ENCODE measurements at regions not wholly inside any gene's neighbourhood (a gene's known extent, or its start where the extent isn't known, plus 50 kb on each side); places are given as distances from the start of the nearest gene placed in this dataset.

DNA sequence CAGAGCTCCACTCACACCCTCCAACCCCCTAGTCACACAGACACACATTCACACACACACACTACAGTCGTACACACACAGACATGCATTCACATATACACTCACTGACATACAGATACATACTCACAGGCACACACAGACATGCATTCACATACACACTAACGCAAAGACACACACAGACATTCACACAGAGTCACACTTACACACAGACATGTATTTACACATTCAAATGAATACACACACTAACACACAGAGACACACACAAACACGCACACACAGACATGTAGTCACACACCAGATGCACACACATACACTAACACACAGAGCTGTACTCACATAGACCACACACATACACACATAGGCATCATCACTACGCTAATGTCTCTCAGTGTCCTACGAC is 58.0 kb upstream of the MYL10 start:
- H3K4me1 ChIP-seq (ENCODE audit: control insufficient read depth, low read depth, low read length): no peaks in the 10 kb centered on the region
- no peak overlapping the region for H2BK5ac ChIP-seq (ENCODE audit: low read length)
- no peak for DNase-seq
- H2BK120ac ChIP-seq (ENCODE audit: low read depth, low read length): no peak overlapping the region
- H4K8ac ChIP-seq (ENCODE audit: low read depth, low read length): no peak overlapping the region
- H3K36me3 ChIP-seq (ENCODE audit: control insufficient read depth, insufficient read depth, low read length): no peaks in the 10 kb centered on the region
- no peak overlapping the region for H3K4me3 ChIP-seq (ENCODE audit: low read length)
- no peak overlapping the region for H3K4ac ChIP-seq (ENCODE audit: low read depth, low read length)
- no peak overlapping the region for H2BK15ac ChIP-seq (replicated peaks; ENCODE audit: low read depth)
- H3K79me2 ChIP-seq (ENCODE audit: control insufficient read depth, insufficient read depth, low read length): no peaks in the 10 kb centered on the region
- no peak overlapping the region for H3K56ac ChIP-seq (ENCODE audit: low read length)
- no CpG with 5 or more reads among the region's 5 CpGs for WGBS (ENCODE audit: extremely low coverage, insufficient coverage, low lambda C conversion rate)
- H2AK5ac ChIP-seq (ENCODE audit: low read length): no peak overlapping the region
- H3K4me2 ChIP-seq (ENCODE audit: low read length): no peak overlapping the region
- no peak overlapping the region for H3K27ac ChIP-seq (ENCODE audit: low read depth, low read length)
- H3K9ac ChIP-seq (ENCODE audit: low read length): no peak overlapping the region
- no peak overlapping the region for H3K18ac ChIP-seq (ENCODE audit: low read length)
- no peak overlapping the region for H3K23ac ChIP-seq (ENCODE audit: low read length)
- no peaks in the 10 kb centered on the region for H3K27me3 ChIP-seq (ENCODE audit: insufficient read depth, low read length, poor library complexity)
- H3K79me1 ChIP-seq (ENCODE audit: low read length): no peaks in the 10 kb centered on the region
- H4K5ac ChIP-seq (ENCODE audit: low read length): no peak overlapping the region

DNA sequence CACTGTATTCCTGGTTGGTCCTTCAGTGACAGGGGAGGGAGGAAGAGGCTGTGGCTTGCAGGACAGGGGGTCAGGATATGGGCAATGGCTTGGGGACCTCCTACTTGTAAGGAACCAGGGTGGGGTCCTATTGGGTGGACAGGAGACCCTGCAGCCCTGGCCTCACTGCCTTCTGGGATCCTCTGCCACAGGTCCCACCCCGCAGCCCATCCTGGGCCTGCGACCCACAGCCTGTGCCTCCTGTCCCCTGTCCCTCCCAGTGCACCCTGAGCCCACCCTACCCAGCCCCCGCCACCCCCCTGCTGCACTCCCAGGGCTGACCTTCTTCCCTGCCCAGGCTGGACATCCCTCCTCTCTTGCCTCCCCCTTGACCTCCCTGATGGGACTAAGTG is 58.7 kb upstream of the MYL10 start:
- no peak for DNase-seq
- no peak overlapping the region for H2AK5ac ChIP-seq (ENCODE audit: low read length)
- peak overlapping the region; percentile 83 for H3K56ac ChIP-seq (ENCODE audit: low read length)
- H4K5ac ChIP-seq (ENCODE audit: low read length): no peak overlapping the region
- H3K9ac ChIP-seq (ENCODE audit: low read length): no peak overlapping the region
- no peaks in the 10 kb centered on the region for H3K79me1 ChIP-seq (ENCODE audit: low read length)
- no peak overlapping the region for H3K18ac ChIP-seq (ENCODE audit: low read length)
- no peak overlapping the region for H3K27ac ChIP-seq (ENCODE audit: low read depth, low read length)
- no peaks in the 10 kb centered on the region for H3K79me2 ChIP-seq (ENCODE audit: control insufficient read depth, insufficient read depth, low read length)
- H3K4me3 ChIP-seq (ENCODE audit: low read length): no peak overlapping the region
- no peaks in the 10 kb centered on the region for H3K36me3 ChIP-seq (ENCODE audit: control insufficient read depth, insufficient read depth, low read length)
- H2BK120ac ChIP-seq (ENCODE audit: low read depth, low read length): no peak overlapping the region
- H3K4me2 ChIP-seq (ENCODE audit: low read length): no peak overlapping the region
- no peak overlapping the region for H2BK15ac ChIP-seq (replicated peaks; ENCODE audit: low read depth)
- no peak overlapping the region for H3K23ac ChIP-seq (ENCODE audit: low read length)
- H4K8ac ChIP-seq (ENCODE audit: low read depth, low read length): no peak overlapping the region
- WGBS (ENCODE audit: extremely low coverage, insufficient coverage, low lambda C conversion rate): no CpG with 5 or more reads among the region's 3 CpGs
- no peak overlapping the region for H3K4ac ChIP-seq (ENCODE audit: low read depth, low read length)
- no peak overlapping the region for H2BK5ac ChIP-seq (ENCODE audit: low read length)
- H3K27me3 ChIP-seq (ENCODE audit: insufficient read depth, low read length, poor library complexity): no peaks in the 10 kb centered on the region
- H3K4me1 ChIP-seq (ENCODE audit: control insufficient read depth, low read depth, low read length): no peaks in the 10 kb centered on the region

DNA sequence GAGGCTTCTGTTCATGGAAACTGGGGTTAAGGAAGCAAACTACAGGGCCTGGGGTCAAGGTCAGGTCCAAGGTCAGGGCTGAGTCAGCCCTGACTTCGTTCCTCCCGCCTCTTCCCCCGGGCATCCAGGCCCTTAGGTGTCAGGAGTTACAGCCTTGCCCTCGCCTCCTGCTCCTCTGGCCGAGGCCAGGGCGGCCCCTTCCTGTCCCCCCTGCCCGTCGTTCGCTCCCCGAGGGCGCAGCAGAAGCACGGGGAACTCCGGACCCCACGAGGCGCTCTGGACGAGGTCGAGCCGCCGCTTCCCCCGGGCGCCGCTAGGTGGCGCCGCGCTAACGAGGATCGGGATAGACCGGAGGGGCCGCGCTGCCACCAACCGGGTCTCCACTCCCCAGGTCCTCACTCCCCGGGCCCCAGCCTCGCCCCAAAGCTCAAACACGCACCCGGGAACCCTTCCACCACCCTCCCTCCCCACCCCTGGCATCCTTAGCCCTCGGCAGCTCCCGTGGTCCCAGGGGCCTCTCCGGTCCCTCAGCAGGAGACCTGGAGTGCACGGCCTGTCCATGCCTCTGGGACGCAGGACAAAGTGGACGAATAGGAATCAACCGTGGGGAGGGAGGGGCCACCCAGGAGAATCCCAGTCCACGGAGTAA is 59.2 kb upstream of the MYL10 start:
- peak overlapping the region; percentile 83 for H3K56ac ChIP-seq (ENCODE audit: low read length)
- peak overlapping the region; percentile 33 for H3K4me2 ChIP-seq (ENCODE audit: low read length)
- no peak overlapping the region for H3K27ac ChIP-seq (ENCODE audit: low read depth, low read length)
- no peak overlapping the region for H3K4me3 ChIP-seq (ENCODE audit: low read length)
- no peak overlapping the region for H3K18ac ChIP-seq (ENCODE audit: low read length)
- no peak overlapping the region for H2BK120ac ChIP-seq (ENCODE audit: low read depth, low read length)
- H2AK5ac ChIP-seq (ENCODE audit: low read length): no peak overlapping the region
- H4K8ac ChIP-seq (ENCODE audit: low read depth, low read length): no peak overlapping the region
- H2BK5ac ChIP-seq (ENCODE audit: low read length): no peak overlapping the region
- H3K27me3 ChIP-seq (ENCODE audit: insufficient read depth, low read length, poor library complexity): no peaks in the 10 kb centered on the region
- no CpG with 5 or more reads among the region's 43 CpGs for whole genome bisulfite sequencing (ENCODE audit: extremely low coverage, insufficient coverage, low lambda C conversion rate)
- H3K9ac ChIP-seq (ENCODE audit: low read length): peak overlapping the region; percentile 56
- H3K23ac ChIP-seq (ENCODE audit: low read length): no peak overlapping the region
- H3K4me1 ChIP-seq (ENCODE audit: control insufficient read depth, low read depth, low read length): no peaks in the 10 kb centered on the region
- H3K79me1 ChIP-seq (ENCODE audit: low read length): no peaks in the 10 kb centered on the region
- H3K36me3 ChIP-seq (ENCODE audit: control insufficient read depth, insufficient read depth, low read length): no peaks in the 10 kb centered on the region
- H3K79me2 ChIP-seq (ENCODE audit: control insufficient read depth, insufficient read depth, low read length): no peaks in the 10 kb centered on the region
- H4K5ac ChIP-seq (ENCODE audit: low read length): no peak overlapping the region
- no peak overlapping the region for H3K4ac ChIP-seq (ENCODE audit: low read depth, low read length)
- peak; percentile 63 for DNase-seq
- H2BK15ac ChIP-seq (replicated peaks; ENCODE audit: low read depth): no peak overlapping the region

DNA sequence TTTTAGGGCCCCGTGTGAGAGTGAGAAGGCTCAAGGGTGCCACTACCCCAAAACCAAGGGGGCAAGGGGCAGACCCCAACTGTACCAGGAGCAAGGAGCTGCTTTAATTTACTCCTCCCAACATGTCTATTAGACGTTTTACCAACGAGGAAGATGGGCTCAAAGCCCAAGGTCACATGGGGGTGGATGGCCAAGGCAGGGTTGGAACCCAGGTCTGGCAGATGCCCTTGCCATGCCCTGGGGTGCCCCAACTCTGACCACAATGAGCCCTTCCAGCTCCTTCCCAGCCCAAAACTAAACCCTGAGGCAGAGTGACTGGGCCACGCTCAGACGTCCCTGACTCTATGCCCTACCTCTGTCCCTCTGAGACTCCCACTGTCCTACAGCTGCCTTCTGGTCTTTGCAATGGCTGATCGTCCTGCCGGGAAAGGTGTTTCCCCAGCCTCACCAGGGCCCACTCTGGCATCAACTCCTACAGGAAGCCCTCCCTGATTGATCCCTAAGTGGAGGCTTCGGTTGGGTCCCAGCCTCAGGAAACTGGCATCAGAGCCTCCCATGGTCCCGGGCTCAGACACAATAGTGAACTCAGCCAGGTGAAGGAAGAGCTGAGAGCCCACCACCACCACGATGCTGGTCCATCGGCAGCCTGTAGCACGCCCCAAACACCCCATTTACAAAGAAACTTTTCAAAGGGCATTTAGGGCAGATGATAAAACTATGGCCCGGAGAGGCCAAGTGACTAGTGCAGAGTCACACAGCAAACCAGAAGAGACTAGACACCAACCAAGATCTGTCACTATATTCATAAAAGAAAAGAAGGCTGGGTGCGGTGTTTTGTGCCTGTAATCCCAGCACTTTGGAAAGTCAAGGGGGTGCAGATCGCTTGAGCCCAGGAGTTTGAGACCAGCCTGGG is 60.2 kb upstream of the MYL10 start:
- Histone ChIP-seq H4K8ac (ENCODE audit: low read depth, low read length) (no peak overlapping the region), H2BK5ac (ENCODE audit: low read length) (no peak overlapping the region), H3K56ac (ENCODE audit: low read length) (no peak overlapping the region), H3K27me3 (ENCODE audit: insufficient read depth, low read length, poor library complexity) (no peaks in the 10 kb centered on the region), H3K27ac (ENCODE audit: low read depth, low read length) (no peak overlapping the region), H3K23ac (ENCODE audit: low read length) (no peak overlapping the region), H3K4me2 (ENCODE audit: low read length) (no peak overlapping the region), H3K79me2 (ENCODE audit: control insufficient read depth, insufficient read depth, low read length) (no peaks in the 10 kb centered on the region), H3K9ac (ENCODE audit: low read length) (no peak overlapping the region), H2BK15ac (replicated peaks; ENCODE audit: low read depth) (no peak overlapping the region), H3K36me3 (ENCODE audit: control insufficient read depth, insufficient read depth, low read length) (no peaks in the 10 kb centered on the region), H3K79me1 (ENCODE audit: low read length) (no peaks in the 10 kb centered on the region), H3K4ac (ENCODE audit: low read depth, low read length) (no peak overlapping the region), H2BK120ac (ENCODE audit: low read depth, low read length) (no peak overlapping the region), H3K18ac (ENCODE audit: low read length) (no peak overlapping the region), H4K5ac (ENCODE audit: low read length) (no peak overlapping the region), H3K4me3 (ENCODE audit: low read length) (no peak overlapping the region), H2AK5ac (ENCODE audit: low read length) (no peak overlapping the region), H3K4me1 (ENCODE audit: control insufficient read depth, low read depth, low read length) (no peaks in the 10 kb centered on the region)
- DNase-seq: no peak
- WGBS (ENCODE audit: extremely low coverage, insufficient coverage, low lambda C conversion rate): no CpG with 5 or more reads among the region's 15 CpGs

DNA sequence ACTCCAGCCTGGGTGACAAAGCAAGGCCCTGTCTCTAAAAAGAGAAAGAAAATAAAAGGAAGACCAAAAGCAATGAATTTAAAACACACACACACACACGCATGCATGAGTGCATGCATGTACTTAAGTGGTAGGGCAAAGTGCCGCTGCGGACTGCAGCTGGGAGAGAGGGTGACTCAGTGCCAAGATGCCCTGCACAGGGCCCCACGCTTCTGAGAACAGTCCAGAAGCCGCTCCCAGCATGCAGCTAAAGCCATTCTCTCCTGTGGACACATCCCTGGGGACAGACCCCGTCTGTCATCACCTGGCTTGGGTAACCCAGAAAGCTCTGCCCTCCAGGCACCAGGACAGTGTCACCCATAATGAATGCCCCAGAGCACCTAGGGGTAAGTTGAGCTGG is 61.0 kb upstream of the MYL10 start:
- WGBS (ENCODE audit: extremely low coverage, insufficient coverage, low lambda C conversion rate): no CpG with 5 or more reads among the region's 6 CpGs
- no peak overlapping the region for H3K9ac ChIP-seq (ENCODE audit: low read length)

More for the DNA sequence above, 61.0 kb upstream of the MYL10 start:
- H2BK15ac ChIP-seq (replicated peaks; ENCODE audit: low read depth): no peak overlapping the region
- no peaks in the 10 kb centered on the region for H3K27me3 ChIP-seq (ENCODE audit: insufficient read depth, low read length, poor library complexity)
- no peak overlapping the region for H3K27ac ChIP-seq (ENCODE audit: low read depth, low read length)
- H4K5ac ChIP-seq (ENCODE audit: low read length): no peak overlapping the region
- no peaks in the 10 kb centered on the region for H3K4me1 ChIP-seq (ENCODE audit: control insufficient read depth, low read depth, low read length)
- H3K18ac ChIP-seq (ENCODE audit: low read length): no peak overlapping the region
- H3K36me3 ChIP-seq (ENCODE audit: control insufficient read depth, insufficient read depth, low read length): no peaks in the 10 kb centered on the region
- no peak overlapping the region for H2BK120ac ChIP-seq (ENCODE audit: low read depth, low read length)
- H3K4me2 ChIP-seq (ENCODE audit: low read length): no peak overlapping the region
- no peak overlapping the region for H4K8ac ChIP-seq (ENCODE audit: low read depth, low read length)
- H3K79me1 ChIP-seq (ENCODE audit: low read length): no peaks in the 10 kb centered on the region
- H3K4me3 ChIP-seq (ENCODE audit: low read length): no peak overlapping the region
- no peak overlapping the region for H3K56ac ChIP-seq (ENCODE audit: low read length)
- H3K23ac ChIP-seq (ENCODE audit: low read length): no peak overlapping the region
- H3K79me2 ChIP-seq (ENCODE audit: control insufficient read depth, insufficient read depth, low read length): no peaks in the 10 kb centered on the region
- no peak overlapping the region for H3K4ac ChIP-seq (ENCODE audit: low read depth, low read length)
- no peak overlapping the region for H2BK5ac ChIP-seq (ENCODE audit: low read length)
- no peak for DNase-seq
- no peak overlapping the region for H2AK5ac ChIP-seq (ENCODE audit: low read length)

All from mesendoderm (in vitro differentiated cells).